Ammon's horn (tissue), 1 donor: ENCODE measurements at regions not wholly inside any gene's neighbourhood (a gene's known extent, or its start where the extent isn't known, plus 50 kb on each side); places are given as distances from the start of the nearest gene placed in this dataset.
"Not testable (repeated sequence)": the region's sequence is repeated elsewhere in the genome, so short reads cannot be mapped to it uniquely, and the experiment has no call there.

Experiments used
- DNase-seq: peaks from one replicate; pipeline ENCODE4 v3.0.0-alpha.2; 2016; ENCODE audit warnings: low spot score

- no peak for DNase-seq
These were observed 138.6 kb upstream of the FAM78B start for GRCh38 chr1:166305371-166305770.

GRCh38 chr1:166307261-166308188 is 140.7 kb upstream of the FAM78B start:
- no peak for DNase-seq

GRCh38 chr1:166316306-166316705 is 149.5 kb upstream of the FAM78B start:
- not testable (repeated sequence) for DNase-seq

- no peak for DNase-seq
These were observed 155.7 kb upstream of the FAM78B start for GRCh38 chr1:166322470-166322869.

- DNase-seq, result no peak
These were observed 161.1 kb upstream of the FAM78B start for GRCh38 chr1:166327886-166328285.

- DNase-seq, result no peak
These were observed 162.2 kb upstream of the FAM78B start for GRCh38 chr1:166328956-166329355.

GRCh38 chr1:166330096-166330495 is 163.3 kb upstream of the FAM78B start:
- no peak for DNase-seq

- no peak for DNase-seq
These were observed 171.3 kb upstream of the FAM78B start for GRCh38 chr1:166338105-166338504.

- DNase-seq, result no peak
These were observed 173.9 kb upstream of the FAM78B start for GRCh38 chr1:166340709-166341108.

GRCh38 chr1:166343276-166343675 is 176.5 kb upstream of the FAM78B start:
- no peak for DNase-seq

GRCh38 chr1:166350490-166350889 is 183.7 kb upstream of the FAM78B start:
- DNase-seq, result peak; percentile 7

GRCh38 chr1:166351676-166352075 is 184.9 kb upstream of the FAM78B start:
- DNase-seq, result no peak

- DNase-seq, result peak; percentile 8
These were observed 186.4 kb upstream of the FAM78B start for GRCh38 chr1:166353213-166353612.

GRCh38 chr1:166354406-166354805 is 187.6 kb upstream of the FAM78B start:
- DNase-seq, result no peak

GRCh38 chr1:166365081-166365480 is 198.3 kb upstream of the FAM78B start:
- DNase-seq, result no peak

- DNase-seq, result no peak
These were observed 201.2 kb upstream of the FAM78B start for GRCh38 chr1:166368030-166368429.

- DNase-seq, result no peak
These were observed 211.1 kb upstream of the FAM78B start for GRCh38 chr1:166377896-166378295.

GRCh38 chr1:166378805-166379204 is 212.0 kb upstream of the FAM78B start:
- DNase-seq, result no peak

- peak; percentile 13 for DNase-seq
These were observed 212.6 kb upstream of the FAM78B start for GRCh38 chr1:166379447-166379846.

- no peak for DNase-seq
These were observed 216.3 kb upstream of the FAM78B start for GRCh38 chr1:166383137-166383536.

- no peak for DNase-seq
These were observed 217.0 kb upstream of the FAM78B start for GRCh38 chr1:166383635-166384346.

- no peak for DNase-seq
These were observed 218.1 kb upstream of the FAM78B start for GRCh38 chr1:166384948-166385347.

GRCh38 chr1:166390366-166391033 is 223.7 kb upstream of the FAM78B start:
- DNase-seq, result peak; percentile 8
